Chondrocyte (in vitro differentiated cells): ENCODE measurements at regions not wholly inside any gene's neighbourhood (a gene's known extent, or its start where the extent isn't known, plus 50 kb on each side); places are given as distances from the start of the nearest gene placed in this dataset.

ENCODE experiments used
- DNase-seq: peaks from one replicate; pipeline ENCODE4 v3.0.0; 2021; ENCODE audit warnings: mixed read lengths, low spot score
- H3K27ac Mint-ChIP-seq: one replicate; pipeline ENCODE4 v1.8.0; 2021; ENCODE audit warnings: mild to moderate bottlenecking, moderate library complexity, mixed read lengths; ENCODE audit not compliant: unreplicated experiment
- H3K27me3 Mint-ChIP-seq: 2 replicates; pipeline ENCODE4 v1.8.0; 2021; ENCODE audit warnings: low read depth, mixed read lengths
- H3K36me3 Mint-ChIP-seq: 2 replicates; pipeline ENCODE4 v1.8.0; 2021; ENCODE audit warnings: low read depth, mixed read lengths
- H3K4me1 Mint-ChIP-seq: 2 replicates; pipeline ENCODE4 v1.8.0; 2021; ENCODE audit warnings: low read depth, mild to moderate bottlenecking, mixed read lengths
- H3K4me3 Mint-ChIP-seq: one replicate; pipeline ENCODE4 v1.8.0; 2021; ENCODE audit warnings: mild to moderate bottlenecking, moderate library complexity, mixed read lengths; ENCODE audit not compliant: unreplicated experiment
- H3K9me3 Mint-ChIP-seq: 2 replicates; pipeline ENCODE4 v1.8.0; 2021; ENCODE audit warnings: low read depth, mixed read lengths
- TF ChIP-seq, protein P1 (sequence below): fragments of 200-600 bp; sonication (generic); IDR thresholded peaks from 2 replicates; pipeline ENCODE4 v1.5.0; 2021; ENCODE audit warnings: antibody characterized with exemption, mild to moderate bottlenecking, moderate library complexity

DNA sequence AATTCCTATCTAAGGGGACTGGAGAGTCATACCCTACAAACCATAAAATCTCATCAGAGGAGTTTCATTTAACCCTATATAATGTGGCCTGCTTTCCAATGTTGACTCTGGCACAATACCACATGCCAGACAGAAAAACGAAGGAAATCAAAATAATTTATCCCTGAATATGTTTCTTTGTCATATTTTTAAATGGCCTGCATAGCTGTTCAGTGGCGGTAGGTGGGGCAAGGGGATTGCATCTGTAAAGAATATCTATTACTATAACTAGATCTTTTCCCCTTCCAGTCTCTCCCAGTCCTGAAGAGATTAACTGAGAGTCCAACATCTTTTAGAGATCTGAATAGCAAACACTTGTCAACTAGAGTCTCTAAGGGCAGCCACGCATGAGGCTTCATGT is 278.1 kb upstream of the CTNNB1 start:
- peaks cover 33% of the 10 kb centered on the region for H3K4me1 Mint-ChIP-seq
- no peak for DNase-seq
- H3K27ac Mint-ChIP-seq, result peak overlapping the region; percentile 2
- H3K9me3 Mint-ChIP-seq, result peaks cover 5% of the 10 kb centered on the region
- no peaks in the 10 kb centered on the region for H3K27me3 Mint-ChIP-seq
- no peaks in the 10 kb centered on the region for H3K36me3 Mint-ChIP-seq
- TF ChIP-seq, protein P1, sequence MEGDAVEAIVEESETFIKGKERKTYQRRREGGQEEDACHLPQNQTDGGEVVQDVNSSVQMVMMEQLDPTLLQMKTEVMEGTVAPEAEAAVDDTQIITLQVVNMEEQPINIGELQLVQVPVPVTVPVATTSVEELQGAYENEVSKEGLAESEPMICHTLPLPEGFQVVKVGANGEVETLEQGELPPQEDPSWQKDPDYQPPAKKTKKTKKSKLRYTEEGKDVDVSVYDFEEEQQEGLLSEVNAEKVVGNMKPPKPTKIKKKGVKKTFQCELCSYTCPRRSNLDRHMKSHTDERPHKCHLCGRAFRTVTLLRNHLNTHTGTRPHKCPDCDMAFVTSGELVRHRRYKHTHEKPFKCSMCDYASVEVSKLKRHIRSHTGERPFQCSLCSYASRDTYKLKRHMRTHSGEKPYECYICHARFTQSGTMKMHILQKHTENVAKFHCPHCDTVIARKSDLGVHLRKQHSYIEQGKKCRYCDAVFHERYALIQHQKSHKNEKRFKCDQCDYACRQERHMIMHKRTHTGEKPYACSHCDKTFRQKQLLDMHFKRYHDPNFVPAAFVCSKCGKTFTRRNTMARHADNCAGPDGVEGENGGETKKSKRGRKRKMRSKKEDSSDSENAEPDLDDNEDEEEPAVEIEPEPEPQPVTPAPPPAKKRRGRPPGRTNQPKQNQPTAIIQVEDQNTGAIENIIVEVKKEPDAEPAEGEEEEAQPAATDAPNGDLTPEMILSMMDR, result peak; percentile 59
- H3K4me3 Mint-ChIP-seq, result no peak overlapping the region

DNA sequence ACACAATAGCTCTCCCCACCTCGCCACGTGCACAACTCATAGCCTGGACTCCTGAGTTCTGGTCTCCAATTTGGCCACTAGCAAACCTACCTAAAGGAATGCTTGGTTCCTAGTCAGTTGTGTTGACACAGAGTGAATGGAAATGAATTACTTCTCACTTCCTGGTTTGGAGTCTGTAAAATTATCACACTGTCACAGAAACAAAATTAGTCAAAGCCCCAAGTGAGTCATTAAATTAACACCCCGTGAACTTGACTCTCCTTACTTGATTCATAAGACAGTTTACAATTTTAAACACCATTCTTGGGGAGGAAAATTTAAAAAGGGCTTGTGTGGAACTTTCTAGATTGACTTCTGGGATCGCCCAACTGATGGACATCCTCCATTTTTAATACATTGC is 276.2 kb upstream of the CTNNB1 start:
- Mint-ChIP-seq H3K9me3 (peaks cover 5% of the 10 kb centered on the region), H3K27ac (no peak overlapping the region), H3K4me1 (peaks cover 33% of the 10 kb centered on the region), H3K27me3 (peaks cover 2% of the 10 kb centered on the region), H3K4me3 (no peak overlapping the region), H3K36me3 (no peaks in the 10 kb centered on the region)
- TF ChIP-seq, protein P1, result no peak
- DNase-seq, result no peak

DNA sequence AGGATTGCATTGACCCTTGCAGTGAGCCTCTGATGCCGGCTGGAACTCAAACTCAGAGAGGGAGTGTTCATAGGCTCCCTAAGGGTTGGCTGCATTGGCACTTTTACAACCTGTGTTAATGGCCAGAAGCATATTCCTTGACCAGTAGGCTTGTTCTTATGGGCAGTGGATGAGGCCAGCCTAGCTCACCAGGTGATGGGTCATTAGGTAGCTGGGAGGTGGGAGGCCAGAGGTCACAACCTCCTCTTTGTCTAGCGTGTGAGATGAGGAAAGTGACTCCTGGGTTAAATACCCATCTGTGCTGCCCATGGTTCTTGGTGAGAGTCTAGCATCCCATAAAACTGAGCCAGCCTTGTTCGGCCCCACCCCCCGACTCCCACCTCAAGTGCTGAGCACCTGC is 275.7 kb upstream of the CTNNB1 start:
- Mint-ChIP-seq H3K4me3 (no peak overlapping the region), H3K9me3 (peaks cover 5% of the 10 kb centered on the region), H3K27me3 (peaks cover 2% of the 10 kb centered on the region), H3K36me3 (no peaks in the 10 kb centered on the region), H3K27ac (no peak overlapping the region), H3K4me1 (peaks cover 33% of the 10 kb centered on the region)
- TF ChIP-seq, protein P1, result no peak
- DNase-seq, result no peak

DNA sequence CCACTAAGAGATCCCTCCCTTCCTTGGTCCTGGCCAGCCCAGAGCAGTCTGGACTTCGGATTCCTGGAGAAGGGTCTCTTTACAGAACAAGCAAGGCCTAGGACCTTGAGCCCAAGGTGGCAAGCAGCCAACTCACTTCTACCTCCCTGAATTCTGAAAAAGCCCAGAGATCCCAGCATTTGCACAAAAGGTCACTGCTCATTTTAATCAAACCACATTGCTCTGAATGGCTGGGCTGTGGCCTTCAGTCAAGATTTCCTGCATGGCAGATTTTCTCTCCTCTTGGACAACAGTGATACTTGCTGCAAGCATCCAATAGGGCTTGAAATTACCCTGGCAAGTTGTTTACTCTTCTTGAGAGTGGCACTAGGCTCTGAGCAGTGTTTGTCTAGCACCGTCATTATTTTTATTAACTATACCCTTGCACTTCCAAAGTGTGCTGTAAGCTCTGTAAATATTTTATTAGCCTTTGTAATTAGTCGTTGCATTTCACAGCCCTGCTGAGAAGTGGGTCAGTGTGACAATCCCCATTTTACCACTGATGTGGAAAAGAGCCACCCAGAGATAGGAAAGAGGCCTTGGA is 274.7 kb upstream of the CTNNB1 start:
- peaks cover 5% of the 10 kb centered on the region for H3K9me3 Mint-ChIP-seq
- no peak overlapping the region for H3K27ac Mint-ChIP-seq
- H3K4me1 Mint-ChIP-seq, result peaks cover 33% of the 10 kb centered on the region
- TF ChIP-seq, protein P1, result no peak
- no peaks in the 10 kb centered on the region for H3K36me3 Mint-ChIP-seq
- no peak for DNase-seq
- H3K4me3 Mint-ChIP-seq, result no peak overlapping the region
- H3K27me3 Mint-ChIP-seq, result peaks cover 2% of the 10 kb centered on the region

DNA sequence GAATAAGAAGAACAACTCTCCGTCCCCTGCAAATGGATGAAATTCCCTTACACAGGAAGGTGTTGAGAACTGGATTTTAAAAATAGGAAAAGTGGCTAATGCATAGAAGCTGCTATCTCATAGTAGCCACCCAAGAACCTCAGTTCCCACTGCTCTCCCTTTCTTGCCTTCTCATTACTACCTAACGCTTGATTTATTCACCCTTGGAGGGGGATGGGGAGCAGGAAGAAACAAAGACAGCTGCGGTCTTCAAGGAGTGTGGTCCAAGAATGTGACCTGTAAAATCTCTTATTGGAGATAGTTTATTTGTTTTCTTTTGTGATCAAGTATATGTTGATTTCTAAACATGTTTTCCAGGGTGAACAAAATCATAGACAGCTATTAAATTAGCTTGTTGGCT is 274.1 kb upstream of the CTNNB1 start:
- TF ChIP-seq, protein P1, result no peak

More for the DNA sequence above, 274.1 kb upstream of the CTNNB1 start:
- H3K27me3 Mint-ChIP-seq, result peaks cover 2% of the 10 kb centered on the region
- no peak overlapping the region for H3K4me3 Mint-ChIP-seq
- DNase-seq, result no peak
- H3K36me3 Mint-ChIP-seq, result no peaks in the 10 kb centered on the region
- H3K9me3 Mint-ChIP-seq, result peaks cover 5% of the 10 kb centered on the region
- H3K4me1 Mint-ChIP-seq, result peaks cover 29% of the 10 kb centered on the region
- no peak overlapping the region for H3K27ac Mint-ChIP-seq
